Activated CD8-positive, alpha-beta T cell treated with anti-CD3 and anti-CD28 coated beads for 36 hours (primary cell): ENCODE measurements at regions not wholly inside any gene's neighbourhood (a gene's known extent, or its start where the extent isn't known, plus 50 kb on each side); places are given as distances from the start of the nearest gene placed in this dataset.
"Not testable (repeated sequence)": the region's sequence is repeated elsewhere in the genome, so short reads cannot be mapped to it uniquely, and the experiment has no call there.

ENCODE experiments used
- ATAC-seq: fragments of 200-7000 bp; cut with Tn5 transposase; one replicate; pipeline ENCODE4 v1.10.0; 2021; ENCODE audit warnings: mild to moderate bottlenecking, moderate library complexity
- CTCF ChIA-PET: fragments of 350-600 bp; sonication (Branson Sonifier 250); formaldehyde crosslinking; loops from one replicate; lab custom pipeline; 2021; ENCODE audit warnings: antibody characterized with exemption; lab: Charles Lee
- POLR2A ChIA-PET: fragments of 350-600 bp; sonication (Branson Sonifier 250); formaldehyde crosslinking; loops from one replicate; lab custom pipeline; 2021; ENCODE audit warnings: antibody characterized with exemption; lab: Charles Lee
- DNase-seq: peaks from one replicate; pipeline ENCODE4 v3.0.0-alpha.2; 2020
- H3K27ac Mint-ChIP-seq: one replicate; pipeline ENCODE4 v1.8.0; 2021; ENCODE audit warnings: mild to moderate bottlenecking, mixed read lengths
- H3K27me3 Mint-ChIP-seq: one replicate; pipeline ENCODE4 v1.8.0; 2021; ENCODE audit warnings: mixed read lengths
- H3K36me3 Mint-ChIP-seq: one replicate; pipeline ENCODE4 v1.8.0; 2021; ENCODE audit warnings: low read depth, mixed read lengths
- H3K4me1 Mint-ChIP-seq: one replicate; pipeline ENCODE4 v1.8.0; 2021; ENCODE audit warnings: low read depth, mixed read lengths
- H3K4me3 Mint-ChIP-seq: one replicate; pipeline ENCODE4 v1.8.0; 2021; ENCODE audit warnings: mild to moderate bottlenecking, moderate library complexity, mixed read lengths
- H3K9me3 Mint-ChIP-seq: one replicate; pipeline ENCODE4 v1.8.0; 2021; ENCODE audit warnings: mixed read lengths
- intact Hi-C: fragments of 100-400 bp; cut with micrococcal nuclease; formaldehyde crosslinking; loops from one replicate; pipeline ENCODE4 v1.10.0; 2022
- TF ChIP-seq, protein P1 (sequence below): fragments of 200-600 bp; IDR thresholded peaks from one replicate; pipeline ENCODE4 v1.8.0; 2022; ENCODE audit warnings: antibody characterized with exemption, mild to moderate bottlenecking

DNA sequence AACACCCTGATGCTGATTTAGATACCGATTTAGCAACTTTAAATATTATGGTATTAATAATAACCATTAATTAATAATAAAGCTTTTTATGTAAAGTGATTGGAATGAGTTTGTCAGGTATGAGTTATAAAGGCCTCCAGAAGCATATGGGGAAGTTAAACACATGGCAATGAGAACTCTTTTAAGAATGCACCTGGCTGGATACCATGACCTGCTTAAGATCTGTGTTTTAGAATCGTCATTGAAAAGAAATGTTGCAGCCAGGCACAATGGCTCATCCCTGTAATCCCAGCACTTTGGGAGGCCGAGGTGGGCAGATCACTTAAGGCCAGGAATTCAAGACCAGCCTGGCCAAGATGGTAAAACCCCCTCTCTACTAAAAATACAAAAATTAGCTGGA, 197.5 kb downstream of the SOX4 start:
- Mint-ChIP-seq H3K27me3 (no peaks in the 10 kb centered on the region), H3K27ac (no peak overlapping the region), H3K36me3 (no peaks in the 10 kb centered on the region), H3K4me3 (no peak overlapping the region), H3K4me1 (no peaks in the 10 kb centered on the region), H3K9me3 (no peaks in the 10 kb centered on the region)
- TF ChIP-seq, protein P1, sequence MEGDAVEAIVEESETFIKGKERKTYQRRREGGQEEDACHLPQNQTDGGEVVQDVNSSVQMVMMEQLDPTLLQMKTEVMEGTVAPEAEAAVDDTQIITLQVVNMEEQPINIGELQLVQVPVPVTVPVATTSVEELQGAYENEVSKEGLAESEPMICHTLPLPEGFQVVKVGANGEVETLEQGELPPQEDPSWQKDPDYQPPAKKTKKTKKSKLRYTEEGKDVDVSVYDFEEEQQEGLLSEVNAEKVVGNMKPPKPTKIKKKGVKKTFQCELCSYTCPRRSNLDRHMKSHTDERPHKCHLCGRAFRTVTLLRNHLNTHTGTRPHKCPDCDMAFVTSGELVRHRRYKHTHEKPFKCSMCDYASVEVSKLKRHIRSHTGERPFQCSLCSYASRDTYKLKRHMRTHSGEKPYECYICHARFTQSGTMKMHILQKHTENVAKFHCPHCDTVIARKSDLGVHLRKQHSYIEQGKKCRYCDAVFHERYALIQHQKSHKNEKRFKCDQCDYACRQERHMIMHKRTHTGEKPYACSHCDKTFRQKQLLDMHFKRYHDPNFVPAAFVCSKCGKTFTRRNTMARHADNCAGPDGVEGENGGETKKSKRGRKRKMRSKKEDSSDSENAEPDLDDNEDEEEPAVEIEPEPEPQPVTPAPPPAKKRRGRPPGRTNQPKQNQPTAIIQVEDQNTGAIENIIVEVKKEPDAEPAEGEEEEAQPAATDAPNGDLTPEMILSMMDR = no peak
- ChIA-PET POLR2A (no interaction called here), CTCF (no interaction called here)
- ATAC-seq (no peak), DNase-seq (no peak)
- intact Hi-C loops = no loop called here

DNA sequence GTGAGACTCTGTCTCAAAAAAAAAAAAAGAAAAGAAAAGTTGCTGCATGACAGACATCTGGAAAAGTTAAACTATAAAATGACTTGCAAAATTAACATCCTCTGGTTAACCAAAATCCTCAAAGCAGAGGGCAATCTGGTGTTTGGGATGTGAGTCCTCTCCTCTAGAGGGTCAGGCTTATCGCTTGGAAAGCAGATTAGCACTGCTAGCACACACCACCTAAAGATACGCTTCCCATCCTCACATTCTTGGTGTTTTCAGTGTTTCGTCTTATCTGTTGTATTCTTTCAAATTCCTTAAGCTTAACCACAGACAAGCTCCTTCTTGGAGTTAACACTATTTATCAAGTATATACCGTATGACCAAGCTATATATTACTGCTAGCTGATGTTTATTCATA, 198.0 kb downstream of the SOX4 start:
- Mint-ChIP-seq H3K4me3 (no peak overlapping the region), H3K27me3 (no peaks in the 10 kb centered on the region), H3K4me1 (no peaks in the 10 kb centered on the region), H3K36me3 (no peaks in the 10 kb centered on the region), H3K27ac (no peak overlapping the region), H3K9me3 (no peaks in the 10 kb centered on the region)
- DNase-seq (no peak), ATAC-seq (no peak)
- intact Hi-C loops = no loop called here
- ChIA-PET CTCF (no interaction called here), POLR2A (no interaction called here)
- TF ChIP-seq, protein P1 = no peak

DNA sequence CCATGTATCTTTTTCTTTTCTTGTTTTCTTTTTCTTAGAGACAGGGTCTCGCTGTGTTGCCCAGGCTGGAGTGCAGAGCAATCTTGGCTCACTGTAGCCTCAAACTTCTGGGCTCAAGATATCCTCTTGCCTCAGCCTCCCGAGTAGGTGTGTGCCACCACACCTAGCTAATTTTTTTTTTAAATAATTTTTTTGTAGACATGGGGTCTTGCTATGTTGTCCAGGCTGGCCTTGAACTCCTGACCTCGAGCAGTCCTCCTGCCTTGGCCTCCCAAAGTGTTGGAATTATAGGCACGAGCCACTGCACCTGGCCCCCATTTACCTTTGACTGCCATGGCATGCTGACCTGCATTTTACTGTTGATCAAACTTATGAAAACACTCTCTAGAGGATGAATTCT, 198.6 kb downstream of the SOX4 start:
- POLR2A ChIA-PET = no interaction called here
- Mint-ChIP-seq H3K27me3 (no peaks in the 10 kb centered on the region), H3K27ac (no peak overlapping the region), H3K9me3 (no peaks in the 10 kb centered on the region), H3K4me1 (no peaks in the 10 kb centered on the region), H3K36me3 (no peaks in the 10 kb centered on the region), H3K4me3 (no peak overlapping the region)
- intact Hi-C loops = no loop called here
- CTCF ChIA-PET = no interaction called here
- ATAC-seq (no peak), DNase-seq (no peak)
- TF ChIP-seq, protein P1 = no peak

DNA sequence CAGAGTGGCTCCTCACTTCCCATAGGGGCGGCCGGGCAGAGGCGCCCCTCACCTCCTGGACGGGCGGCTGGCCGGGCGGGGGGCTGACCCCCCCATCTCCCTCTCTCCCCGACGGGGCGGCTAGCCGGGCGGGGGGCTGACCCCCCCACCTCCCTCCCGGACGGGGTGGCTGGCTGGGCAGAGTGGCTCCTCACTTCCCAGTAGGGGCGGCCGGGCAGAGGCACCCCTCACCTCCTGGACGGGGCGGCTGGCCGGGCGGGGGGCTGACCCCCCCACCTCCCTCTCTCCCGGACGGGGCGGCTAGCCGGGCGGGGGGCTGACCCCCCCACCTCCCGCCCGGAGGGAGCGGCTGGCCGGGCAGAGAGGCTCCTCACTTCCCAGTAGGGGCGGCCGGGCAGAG, 203.4 kb downstream of the SOX4 start:
- POLR2A ChIA-PET, DNase-seq, H3K27me3 Mint-ChIP-seq, H3K4me3 Mint-ChIP-seq, H3K27ac Mint-ChIP-seq, intact Hi-C loops, ATAC-seq, H3K9me3 Mint-ChIP-seq, CTCF ChIA-PET, H3K36me3 Mint-ChIP-seq, H3K4me1 Mint-ChIP-seq: not testable (repeated sequence)

DNA sequence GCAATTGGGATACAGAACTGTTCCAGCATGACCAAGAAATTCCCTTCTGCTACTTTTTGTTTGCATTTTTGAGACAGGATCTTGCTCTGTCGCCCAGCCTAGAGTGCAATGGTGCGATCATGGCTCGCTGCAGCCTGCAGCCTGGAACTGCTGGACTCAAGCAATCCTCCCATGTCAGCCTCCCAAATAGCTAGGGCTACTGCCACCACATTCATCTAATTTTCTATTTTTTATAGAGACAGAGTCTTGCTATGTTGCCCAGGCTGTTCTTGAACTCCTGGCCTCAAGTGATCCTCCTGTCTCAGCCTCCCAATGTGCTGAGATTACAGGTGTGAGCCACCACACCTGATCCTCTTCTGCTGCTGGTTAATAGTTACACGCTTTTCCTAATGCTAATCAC, 204.9 kb downstream of the SOX4 start:
- no peaks in the 10 kb centered on the region for H3K4me1 Mint-ChIP-seq

More for the DNA sequence above, 204.9 kb downstream of the SOX4 start:
- no peak for ATAC-seq
- DNase-seq = no peak
- H3K27me3 Mint-ChIP-seq = no peaks in the 10 kb centered on the region
- H3K9me3 Mint-ChIP-seq = no peaks in the 10 kb centered on the region
- CTCF ChIA-PET = no interaction called here
- intact Hi-C loops = no loop called here
- TF ChIP-seq, protein P1 = no peak
- no peak overlapping the region for H3K4me3 Mint-ChIP-seq
- H3K36me3 Mint-ChIP-seq = no peaks in the 10 kb centered on the region
- POLR2A ChIA-PET = no interaction called here
- no peak overlapping the region for H3K27ac Mint-ChIP-seq
